ENCODE measurements at regions not wholly inside any gene's neighbourhood (a gene's known extent, or its start where the extent isn't known, plus 50 kb on each side); places are given as distances from the start of the nearest gene placed in this dataset.

- DNase-seq: no peak
Observed at GRCh38 chr10:29923416-29923965, 135.9 kb downstream of the JCAD start.

DNA sequence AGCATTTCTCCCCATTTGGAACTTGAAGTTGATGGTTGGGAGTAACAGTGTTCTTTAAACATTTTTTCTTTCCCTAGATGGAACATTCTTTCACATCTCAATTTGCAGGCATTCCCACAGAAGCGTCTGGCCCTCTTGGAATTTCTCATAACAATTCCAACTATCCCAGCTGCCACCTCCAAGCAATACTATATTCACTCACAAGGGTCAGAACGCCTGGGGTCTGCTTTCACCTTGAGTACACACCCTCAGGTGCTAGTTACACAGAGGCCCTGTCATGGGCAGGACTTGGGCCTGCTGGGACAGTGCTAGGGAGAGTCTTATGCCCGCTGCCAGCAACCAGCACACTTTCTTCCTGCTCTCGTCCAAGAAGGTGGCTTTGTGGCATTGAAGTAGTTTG is 136.5 kb downstream of the JCAD start:
- DNase-seq: no peak

DNA sequence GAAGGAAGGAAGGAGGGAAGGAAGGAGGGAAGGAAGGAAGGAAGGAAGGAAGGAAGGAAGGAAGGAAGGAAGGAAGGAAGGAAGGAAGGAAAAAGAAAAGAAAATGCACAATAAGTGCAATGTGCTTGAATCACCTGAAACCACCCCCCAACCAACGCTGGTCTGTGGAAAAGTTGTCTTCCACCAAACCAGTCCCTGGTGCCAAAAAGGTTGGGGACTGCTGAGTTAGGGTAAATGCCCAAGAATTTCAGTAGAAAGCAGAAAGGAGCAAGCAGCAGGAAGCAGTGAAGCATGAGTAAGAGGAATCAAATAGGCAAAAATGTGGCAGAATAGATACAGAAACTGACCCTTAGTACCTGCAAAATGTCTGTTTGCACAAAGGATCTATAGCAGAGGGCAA is 137.2 kb downstream of the JCAD start:
- no peak for DNase-seq

- no peak for DNase-seq
Observed at GRCh38 chr10:29921071-29921446, 138.3 kb downstream of the JCAD start.

GRCh38 chr10:29920408-29921070 is 138.8 kb downstream of the JCAD start:
- DNase-seq: no peak

DNA sequence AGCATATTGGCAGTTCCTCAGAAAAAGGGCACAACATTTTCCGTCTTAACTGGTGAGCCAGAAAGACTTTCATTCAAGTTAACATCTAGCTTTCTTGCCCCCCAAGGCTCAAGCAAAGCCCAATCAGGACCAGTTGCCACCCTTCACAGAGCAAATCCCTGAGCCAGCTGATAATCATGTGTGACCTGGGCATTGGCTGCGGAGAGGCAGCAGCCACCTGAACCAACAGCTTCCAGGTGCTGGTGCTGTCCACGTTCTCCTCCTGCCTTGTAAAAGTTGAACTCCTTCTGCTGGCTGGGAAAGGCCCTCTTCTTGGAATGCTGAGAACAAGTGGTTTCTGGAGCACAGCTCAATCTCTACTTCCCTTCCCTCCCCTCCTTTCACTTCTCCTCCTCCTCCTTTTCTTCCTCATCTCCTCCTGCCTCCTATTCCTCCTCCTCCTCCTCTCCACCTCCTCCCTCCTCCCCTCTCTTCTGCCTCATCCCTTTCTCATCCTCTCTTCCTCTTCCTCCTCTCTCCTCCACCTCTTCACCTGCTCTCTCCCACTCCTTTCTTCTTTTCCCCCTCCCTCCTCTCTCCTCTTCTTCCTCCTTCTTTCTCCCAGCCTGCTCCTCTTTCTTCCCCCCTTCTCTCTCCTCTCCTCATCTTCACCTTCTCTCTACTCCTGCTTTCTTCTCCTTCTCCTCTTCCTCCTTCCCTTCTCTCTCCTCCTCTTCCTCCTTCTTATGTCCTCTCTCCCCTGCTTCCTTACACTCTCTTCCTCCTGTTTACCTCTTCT is 140.6 kb downstream of the JCAD start:
- DNase-seq: no peak

DNA sequence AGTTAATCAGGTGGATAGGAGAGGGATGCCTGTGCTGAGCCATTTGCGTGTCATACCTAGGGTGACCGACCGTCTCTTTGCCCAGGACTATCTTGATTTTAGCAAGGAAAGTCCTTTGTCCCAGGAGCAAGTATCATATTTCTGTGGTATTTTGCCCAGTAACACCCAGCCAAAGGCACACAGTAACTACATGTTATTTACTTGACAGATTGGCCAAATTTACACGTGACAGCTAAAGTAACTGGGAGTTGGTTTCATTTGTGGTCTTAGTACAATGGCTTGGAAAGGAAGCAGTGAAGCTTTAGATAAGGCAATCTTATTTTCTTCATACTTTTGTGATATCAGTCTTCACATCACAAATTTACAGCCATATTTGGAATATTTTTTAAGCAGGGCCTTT is 142.1 kb downstream of the JCAD start:
- no peak for DNase-seq

DNA sequence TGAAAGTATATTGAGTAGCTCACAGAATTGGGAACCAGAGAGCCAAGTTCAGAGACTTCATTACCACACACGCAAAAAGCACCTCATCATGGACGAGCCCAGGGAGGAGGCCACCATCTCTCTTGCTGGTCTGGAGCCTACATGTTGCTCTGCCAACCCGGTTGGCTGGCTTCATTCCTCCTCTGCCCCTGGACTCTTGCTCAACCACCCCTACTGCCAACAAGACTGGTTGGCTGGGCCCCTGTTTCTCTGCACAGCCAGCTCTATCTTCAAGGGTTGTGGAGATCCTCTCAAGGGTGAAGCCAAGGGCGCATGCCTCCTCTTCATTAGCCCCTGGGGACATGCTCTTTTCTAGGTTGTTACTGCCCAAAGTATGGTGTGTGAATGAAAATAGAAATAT is 142.7 kb downstream of the JCAD start:
- DNase-seq: no peak

DNA sequence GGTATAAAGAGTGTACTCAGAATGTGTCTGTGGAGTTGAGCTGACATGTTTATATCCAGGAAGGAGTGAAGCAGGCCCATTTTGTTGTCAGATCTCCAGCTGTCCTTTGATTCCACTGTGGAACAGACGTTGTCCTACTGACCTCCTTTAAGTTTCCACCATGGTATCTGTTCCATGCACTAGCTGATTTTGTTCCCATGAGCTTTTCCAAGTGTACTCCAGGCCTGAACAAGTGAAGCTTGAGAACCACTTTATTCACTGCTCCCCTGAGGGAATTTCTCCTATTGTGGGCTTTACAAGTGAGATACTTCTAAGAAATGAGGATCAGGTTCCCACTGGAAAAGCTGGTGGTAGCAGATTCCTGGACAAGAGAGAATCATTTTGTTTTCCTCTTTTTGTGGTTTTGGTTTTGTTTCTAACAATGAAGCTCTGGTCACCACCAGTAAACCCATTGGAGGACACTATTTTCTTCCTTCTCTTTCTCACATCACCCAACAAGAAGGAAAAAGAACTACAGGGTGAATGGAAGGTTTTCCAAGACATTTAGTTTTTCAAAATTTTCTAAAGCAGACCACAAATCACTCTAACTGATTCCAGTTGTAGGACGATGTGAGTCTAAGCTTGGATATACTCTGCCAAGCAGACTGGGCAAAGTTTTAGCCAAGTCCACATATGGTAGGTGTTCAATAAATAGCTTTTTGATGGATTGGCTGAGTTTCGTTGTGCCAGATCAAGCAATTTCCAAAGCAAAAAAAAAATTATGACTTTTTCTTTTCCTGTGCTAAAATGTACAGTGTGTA is 144.2 kb downstream of the JCAD start:
- DNase-seq: no peak

- DNase-seq: no peak
Observed at GRCh38 chr10:29908962-29909361, 150.4 kb downstream of the JCAD start.

DNA sequence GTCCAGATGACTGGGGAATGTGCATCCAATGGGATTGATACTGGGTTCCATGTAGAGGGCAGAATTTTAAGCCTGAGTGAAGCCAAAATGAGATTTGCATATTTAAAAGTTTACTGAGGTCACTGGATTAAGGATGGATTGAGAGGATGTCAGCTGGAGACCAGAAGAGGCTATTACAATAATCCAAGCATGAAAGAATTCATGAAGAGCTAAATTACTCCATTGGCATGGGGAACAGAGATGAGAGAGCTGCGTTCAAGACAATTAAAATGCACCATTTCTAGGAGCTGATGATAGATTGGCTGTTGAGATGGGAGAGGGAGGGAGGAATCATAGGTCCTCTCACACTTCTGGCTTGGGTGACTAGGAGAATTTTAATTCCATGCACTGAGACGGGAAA is 158.5 kb downstream of the JCAD start:
- no peak for DNase-seq

DNA sequence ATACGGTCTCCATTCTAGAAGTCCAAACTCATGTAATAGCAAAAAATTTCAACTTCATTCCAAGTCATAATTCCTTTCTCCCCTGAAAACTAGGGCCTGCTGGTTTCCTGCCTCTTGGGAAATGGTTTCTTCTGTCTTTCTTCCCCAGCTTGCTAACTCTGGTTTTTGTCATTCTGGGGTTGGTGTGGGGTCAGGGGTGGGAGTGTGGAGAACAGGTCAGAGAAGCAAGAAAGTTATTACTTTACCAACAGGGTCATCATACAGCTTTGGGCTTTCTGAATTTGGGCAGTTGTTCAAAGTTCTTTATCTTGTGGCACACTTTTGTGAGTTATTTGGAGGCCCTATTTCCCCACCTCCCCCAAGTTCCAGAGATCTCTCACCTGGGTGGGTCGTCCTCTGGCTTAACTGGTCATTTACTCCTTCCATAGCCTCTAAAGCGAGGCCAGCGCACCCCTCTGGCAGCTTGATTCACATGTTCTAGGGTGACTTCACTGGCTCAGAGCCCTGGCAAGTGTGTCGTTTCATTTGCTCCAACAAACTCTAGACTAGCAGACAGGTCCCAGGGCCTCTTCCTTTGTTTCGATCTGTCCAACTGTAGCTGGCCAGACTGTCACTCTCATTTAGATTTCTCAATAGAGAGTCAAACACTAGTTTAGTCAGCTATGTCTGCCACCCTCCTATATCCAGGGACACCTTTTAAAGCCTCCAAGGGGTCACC is 161.2 kb downstream of the JCAD start:
- no peak for DNase-seq

DNA sequence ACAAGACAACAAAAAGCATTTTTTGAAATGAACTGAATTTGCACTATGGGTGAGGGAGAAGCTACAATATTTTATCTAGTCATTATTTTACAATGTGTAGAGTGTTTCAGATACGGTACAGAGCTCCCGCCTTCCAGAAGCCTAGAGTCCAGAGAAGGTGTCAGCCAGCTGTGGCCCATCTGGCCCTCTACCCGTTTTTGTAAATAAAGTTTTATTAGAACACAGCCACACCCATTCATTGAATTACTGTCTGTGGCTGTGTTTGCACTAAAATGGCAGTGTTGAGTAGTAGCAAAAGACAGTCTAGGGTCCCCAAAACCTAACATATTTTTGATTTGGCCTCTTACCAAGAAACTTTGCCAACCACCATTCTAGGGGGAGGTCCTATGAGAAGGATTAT is 162.0 kb downstream of the JCAD start:
- no peak for DNase-seq

DNA sequence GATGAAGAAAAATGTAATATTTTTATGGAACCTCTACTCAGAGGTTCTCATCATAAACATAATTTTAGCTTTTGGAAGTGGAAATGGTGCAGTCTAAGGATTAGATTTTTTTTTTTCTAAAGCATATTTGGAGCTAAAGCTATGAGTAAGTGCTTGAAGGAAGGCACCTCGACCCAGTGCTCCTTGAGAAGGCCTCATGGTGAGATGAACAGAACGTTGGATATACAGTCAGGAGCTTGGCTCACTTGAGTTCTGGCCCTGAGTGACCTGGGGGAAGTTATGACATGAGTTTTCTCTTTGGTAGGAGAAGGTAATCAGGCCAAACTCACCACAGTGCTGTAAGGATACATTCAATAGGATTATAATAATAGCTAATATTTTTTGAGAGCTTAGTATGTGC is 163.3 kb downstream of the JCAD start:
- no peak for DNase-seq

DNA sequence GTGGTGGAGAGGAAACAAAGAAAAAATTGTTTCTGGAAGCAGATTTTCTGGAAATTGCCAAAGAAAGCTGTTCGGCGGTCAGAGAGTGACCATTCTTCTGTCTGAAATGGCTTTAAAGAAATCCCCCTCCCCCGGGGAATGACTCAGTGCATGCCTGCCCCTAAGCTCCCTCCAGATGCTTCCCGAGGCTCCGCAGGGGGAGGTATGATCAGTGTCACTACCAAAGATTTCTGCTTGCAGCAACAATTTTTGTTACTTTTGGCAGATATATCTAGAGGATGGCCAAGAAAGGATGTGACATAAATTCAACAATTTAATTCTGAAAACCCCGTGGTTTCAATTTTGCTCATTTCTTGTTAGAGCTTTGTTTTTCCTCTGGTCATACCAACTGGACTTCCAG is 163.9 kb downstream of the JCAD start:
- no peak for DNase-seq

DNA sequence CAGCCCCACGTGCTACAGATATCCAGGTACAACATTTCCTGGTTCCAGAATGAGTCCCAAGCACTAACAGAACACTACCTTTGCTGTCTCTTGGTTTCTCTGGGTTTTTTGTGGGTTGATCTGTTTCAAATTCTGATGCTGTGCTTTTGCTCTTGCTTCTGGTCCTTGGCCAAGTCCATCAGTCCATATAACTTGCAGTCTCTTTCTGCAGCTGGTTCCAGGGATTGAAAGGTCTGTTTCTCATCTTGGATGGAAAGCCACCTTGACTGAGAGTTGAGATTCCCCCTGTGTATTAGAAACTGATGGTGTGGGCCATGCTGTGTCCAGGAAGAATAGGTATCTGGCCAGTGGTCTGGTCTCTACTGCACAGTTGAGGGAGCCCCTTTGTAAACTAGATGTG is 171.1 kb downstream of the JCAD start:
- no peak for DNase-seq

DNA sequence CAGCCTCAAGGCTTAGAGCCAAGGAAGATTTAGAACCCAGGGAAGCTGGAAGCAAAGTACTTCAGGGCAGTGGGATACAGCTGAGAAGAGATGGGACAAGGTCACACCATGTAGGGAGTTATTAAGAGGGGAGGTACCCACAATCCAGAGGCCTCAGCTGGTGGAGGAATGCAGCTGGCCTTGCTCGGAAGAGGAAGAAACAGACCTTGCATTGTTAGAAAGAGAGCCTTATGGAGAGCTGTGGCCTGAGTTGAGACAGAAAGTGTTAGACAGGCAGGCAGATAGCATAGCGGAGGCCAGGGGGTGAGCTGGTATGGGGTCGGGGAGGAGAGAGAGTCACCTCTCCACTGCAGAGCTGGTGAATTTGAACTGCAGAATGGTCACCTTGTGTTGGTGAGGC is 173.1 kb downstream of the JCAD start:
- no peak for DNase-seq

DNA sequence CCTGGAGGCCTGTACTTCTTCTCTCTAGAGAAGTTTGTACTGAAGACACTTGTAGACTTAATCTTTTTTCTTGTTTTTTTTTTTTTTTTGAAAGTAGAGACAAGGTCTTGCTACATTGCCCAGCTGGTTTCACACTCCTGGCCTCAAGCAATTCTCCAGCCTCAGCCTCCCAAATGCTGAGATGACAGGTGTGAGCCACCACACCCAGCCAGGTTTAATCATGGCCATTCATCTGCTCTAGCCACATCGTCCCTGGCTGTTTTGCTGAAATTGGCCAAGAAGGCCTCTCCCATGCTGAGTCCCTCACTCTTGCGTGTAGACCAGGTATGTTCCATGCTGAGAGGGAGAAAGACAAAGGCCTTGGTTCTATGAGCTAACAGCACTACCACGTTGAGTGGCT is 176.2 kb downstream of the JCAD start:
- DNase-seq: no peak

DNA sequence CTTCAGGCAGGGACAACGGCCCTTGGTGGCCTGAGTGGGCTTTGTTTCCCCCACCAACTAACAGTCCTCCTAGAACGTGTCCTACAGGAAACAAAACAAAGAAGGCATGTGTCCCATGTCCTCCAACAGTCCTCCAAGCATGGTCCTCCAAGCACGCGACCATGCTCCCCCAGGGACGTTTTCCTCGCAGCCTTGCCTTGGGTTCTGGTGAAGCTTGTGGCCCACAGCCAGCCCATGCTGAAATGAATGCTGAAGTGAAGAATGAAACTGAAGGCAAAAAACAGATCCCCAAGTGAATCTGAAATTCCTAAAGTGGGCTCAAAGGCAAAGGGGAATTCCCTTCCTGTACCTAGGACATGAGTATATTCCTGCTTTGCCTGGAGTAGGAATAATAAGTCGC is 176.6 kb downstream of the JCAD start:
- DNase-seq: no peak

GRCh38 chr10:29881811-29882210 is 177.6 kb downstream of the JCAD start:
- DNase-seq: no peak

DNA sequence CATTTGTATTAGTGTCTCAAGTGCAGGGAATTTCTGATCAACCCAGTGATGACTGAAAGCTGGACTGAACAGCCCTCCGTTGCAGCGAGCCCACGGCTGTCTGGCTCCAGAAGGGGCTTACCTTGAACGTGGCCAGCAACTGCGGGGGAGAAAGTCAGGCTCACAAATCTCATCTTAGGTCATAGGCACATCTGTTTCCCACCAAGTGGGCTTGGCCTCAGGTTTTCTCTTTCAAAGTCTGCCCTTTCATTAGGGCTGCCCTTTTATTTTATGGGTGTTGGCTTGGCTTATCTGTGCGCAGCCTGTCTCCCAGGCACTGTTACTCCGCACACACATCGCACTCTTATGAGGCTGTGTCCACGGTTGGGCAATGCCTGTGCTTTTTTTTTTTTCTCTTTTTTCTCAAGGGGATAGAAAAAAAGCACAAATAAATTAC is 178.0 kb downstream of the JCAD start:
- DNase-seq: no peak

- no peak for DNase-seq
Observed at GRCh38 chr10:29880856-29881255, 178.5 kb downstream of the JCAD start.

GRCh38 chr10:29879862-29880261 is 179.5 kb downstream of the JCAD start:
- DNase-seq: no peak

All from CD4-positive, alpha-beta T cell treated with Interleukin-17A for 1 hour (primary cell).